ENCODE measurements at regions not wholly inside any gene's neighbourhood (a gene's known extent, or its start where the extent isn't known, plus 50 kb on each side); places are given as distances from the start of the nearest gene placed in this dataset.
A peak's percentile ranks its signal among the peaks of the same experiment; 100 is the strongest.

DNA sequence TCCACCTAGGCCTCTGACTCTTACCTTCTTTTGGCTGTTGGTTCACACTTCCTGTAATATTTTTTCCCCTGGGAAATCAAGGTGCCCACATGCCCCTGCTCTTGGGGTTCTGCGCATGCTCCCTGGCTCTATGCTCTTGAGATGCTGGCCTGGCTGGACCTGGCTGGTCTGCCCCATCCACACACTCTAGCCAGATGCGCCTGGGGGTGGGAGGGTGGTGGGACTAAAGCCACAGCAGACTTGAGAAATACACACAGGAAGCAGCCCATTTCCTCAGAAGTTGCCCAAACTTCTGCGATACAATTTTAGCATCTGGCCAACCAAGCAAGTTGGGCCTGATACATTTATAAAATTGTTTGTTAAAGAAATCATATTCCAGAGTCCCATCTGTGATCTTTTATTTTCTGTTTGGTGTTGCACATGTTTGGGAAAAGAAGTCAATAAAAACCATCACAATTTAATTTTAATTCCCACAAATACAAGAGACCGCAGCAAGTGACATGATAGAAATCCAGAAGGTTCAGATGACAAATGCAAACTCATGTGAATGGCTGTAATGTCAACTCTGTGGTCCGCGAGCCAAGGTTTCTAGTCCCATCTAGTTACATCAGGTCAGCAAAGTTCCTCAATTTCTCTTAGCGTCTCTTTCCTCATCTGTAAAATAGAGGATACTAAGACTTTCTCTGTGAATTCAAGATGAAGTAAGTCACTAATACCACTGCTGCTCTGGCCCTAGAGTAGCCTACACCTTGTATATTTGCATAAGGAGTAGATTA, 55.9 kb upstream of the MEF2A start:
- peak in 4 of 14 donors; percentile 26 to 37 (median 32) for DNase-seq

DNA sequence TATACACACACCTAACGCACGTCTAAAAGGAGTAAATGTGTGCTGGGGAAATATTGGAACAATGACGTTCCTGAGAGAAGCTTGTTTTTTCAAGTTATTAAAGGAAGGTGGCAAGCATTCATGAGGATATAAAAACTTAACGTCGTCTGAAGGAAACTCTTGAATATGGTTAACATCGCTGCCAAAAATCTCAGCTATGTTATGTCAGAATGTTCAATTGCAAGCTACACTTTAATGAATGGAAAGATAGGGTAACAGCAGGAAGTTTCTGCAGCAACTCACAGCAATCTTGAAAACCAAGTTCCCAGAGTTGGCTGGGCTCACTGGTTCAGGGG, 54.3 kb upstream of the MEF2A start:
- DNase-seq, result no peak

DNA sequence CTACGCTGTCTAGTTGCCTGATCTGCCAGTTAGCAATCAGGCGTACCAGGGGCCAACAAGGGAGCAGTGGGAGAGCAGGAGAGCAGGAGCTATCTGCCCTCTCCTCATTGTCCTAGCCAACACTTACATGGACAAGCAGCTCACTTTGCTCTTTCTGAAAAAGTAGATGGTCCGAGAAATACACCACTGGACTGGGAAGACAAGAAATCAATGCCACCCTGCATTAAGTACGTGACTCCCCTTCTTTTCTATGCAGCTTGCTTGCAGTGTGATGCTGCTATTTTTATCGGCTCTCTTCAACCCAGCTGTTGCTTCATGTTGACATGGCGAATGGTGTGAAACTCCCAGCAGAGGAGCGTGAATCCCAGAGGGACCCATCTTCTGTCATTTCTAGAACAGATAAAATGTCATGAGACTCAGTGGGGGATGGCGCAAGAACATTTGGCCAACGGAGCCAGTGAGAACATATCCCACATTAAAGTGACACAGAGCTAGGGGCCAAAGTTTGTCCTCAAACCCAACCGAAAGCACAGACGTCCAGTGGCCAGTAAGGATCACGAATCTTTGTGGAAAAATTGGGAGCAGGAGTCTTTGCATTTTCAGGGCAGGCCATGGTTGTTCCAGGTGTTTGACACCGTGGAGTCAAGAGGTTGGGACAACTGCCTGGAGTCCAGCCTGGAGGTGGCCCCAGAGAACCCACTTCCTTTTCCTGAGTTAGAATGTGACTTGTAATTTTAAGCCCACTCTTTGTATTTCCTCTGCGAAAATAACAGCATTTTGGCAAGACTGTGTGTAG, 53.7 kb upstream of the MEF2A start:
- peak in 1 of 14 donors; percentile 22 for DNase-seq

GRCh38 chr15:99514306-99514705, 51.5 kb upstream of the MEF2A start:
- DNase-seq, result no peak

Measured in C1 segment of cervical spinal cord (tissue), 14 donors.